Hypothalamus (tissue), 51 donors: ENCODE measurements at regions not wholly inside any gene's neighbourhood (a gene's known extent, or its start where the extent isn't known, plus 50 kb on each side); places are given as distances from the start of the nearest gene placed in this dataset.

Source experiments
- DNase-seq, 51 donors: peaks; one replicate each; lab custom pipeline; 2025; lab: John Stamatoyannopoulos, UW

DNA sequence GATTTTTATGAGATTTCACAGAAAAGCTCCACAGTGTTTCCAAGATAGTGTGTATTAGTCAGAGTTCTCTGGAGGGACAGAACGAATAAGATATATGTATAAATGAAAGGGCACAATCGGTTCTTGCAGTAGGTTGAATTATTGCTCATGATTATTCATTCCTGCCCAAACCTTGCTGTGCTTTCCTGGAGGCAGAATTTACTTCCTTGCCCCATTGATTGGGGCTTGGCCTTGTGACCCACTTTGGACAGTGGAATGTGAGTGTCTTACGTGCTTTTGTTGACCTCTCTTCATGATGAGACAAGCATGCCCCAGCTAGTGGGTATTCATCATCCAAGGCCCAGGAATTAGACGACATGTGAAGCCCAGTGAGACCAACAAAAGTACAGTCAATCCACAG is 53.0 kb upstream of the ABCB5 start:
- no peak for DNase-seq
